Hematopoietic multipotent progenitor cell treated with erythropoietin and hydrocortisone succinate and interleukin-3 and kit ligand, for 4 days (in vitro differentiated cells): ENCODE measurements at regions not wholly inside any gene's neighbourhood (a gene's known extent, or its start where the extent isn't known, plus 50 kb on each side); places are given as distances from the start of the nearest gene placed in this dataset.

Experiments
- DNase-seq: peaks from one replicate; pipeline ENCODE4 v3.0.0-alpha.2; 2015

DNA sequence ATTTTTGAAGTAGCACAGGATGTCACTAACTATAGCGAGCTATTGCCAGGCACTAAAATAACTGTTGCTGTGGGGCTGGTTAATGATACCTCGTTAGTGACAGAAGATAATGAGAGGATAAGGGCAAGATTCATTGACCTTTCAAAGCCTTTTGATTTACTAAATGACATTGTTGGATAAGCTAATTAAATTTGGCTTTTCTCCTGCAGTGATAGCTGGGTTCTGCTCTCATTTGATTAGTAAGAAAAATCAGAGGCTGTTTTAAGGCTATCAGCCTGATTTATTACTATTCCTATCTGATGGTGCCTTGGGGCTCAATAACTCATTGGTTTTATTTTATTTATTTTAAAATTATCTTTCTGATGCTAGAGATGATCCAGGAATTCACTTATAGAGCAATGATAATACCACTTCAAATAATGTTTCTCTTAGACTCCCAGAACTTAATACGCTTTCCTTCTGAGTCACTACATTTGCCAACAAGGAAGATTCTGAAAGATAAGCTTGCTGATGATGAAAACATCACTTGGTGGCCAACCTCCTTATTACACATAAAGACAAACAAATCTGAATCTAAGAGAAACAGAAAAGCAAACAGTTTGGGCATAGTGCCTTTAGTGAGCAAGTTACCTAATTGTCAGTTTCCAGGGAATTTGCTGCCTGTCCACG is 501.3 kb upstream of the ARGLU1 start:
- DNase-seq, result no peak

DNA sequence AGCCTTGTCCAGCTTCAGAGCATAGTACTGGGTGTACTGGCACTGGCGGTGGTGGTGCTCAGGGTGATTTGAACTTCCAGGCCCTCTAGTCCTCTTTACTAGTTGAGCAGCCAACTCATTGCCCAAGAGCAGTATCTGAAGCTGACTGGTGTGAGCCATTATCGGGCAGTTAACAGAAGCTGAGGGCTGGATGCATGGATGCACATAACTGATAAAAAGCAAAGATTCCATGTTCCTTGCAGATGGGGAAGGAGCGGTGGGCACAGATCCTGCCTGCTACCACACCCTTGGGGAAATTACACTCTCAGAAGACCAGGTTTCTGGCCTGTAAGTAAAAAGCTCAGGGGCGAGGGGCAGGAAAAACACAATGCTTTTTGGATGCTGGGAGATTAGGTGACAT is 499.4 kb upstream of the ARGLU1 start:
- no peak for DNase-seq

- no peak for DNase-seq
Observed at GRCh38 chr13:107066355-107066754, 498.4 kb upstream of the ARGLU1 start.

- DNase-seq, result no peak
Observed at GRCh38 chr13:107065036-107065435, 497.1 kb upstream of the ARGLU1 start.

- no peak for DNase-seq
Observed at GRCh38 chr13:107057028-107057631, 489.2 kb upstream of the ARGLU1 start.

- DNase-seq, result no peak
Observed at GRCh38 chr13:107043021-107043956, 475.4 kb upstream of the ARGLU1 start.

DNA sequence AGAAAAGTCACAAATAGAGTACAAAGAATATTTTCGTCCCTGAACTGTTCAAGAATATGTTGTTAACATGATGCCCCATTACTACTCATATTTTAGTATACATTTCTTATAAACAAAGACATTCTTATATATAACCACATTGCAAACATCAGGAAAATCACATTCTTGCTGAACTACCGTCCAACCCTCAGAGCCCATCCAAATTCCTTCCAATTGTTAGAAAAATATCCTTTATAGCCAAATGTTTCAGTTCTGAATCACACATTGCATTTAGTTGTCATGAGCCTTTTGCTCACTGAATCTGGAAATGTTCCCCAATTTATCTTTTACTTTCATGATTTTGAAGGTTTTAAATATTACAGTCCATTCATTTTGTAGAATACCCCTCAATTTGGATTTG is 467.8 kb upstream of the ARGLU1 start:
- DNase-seq, result no peak

GRCh38 chr13:107035186-107035585 is 467.2 kb upstream of the ARGLU1 start:
- no peak for DNase-seq

- no peak for DNase-seq
Observed at GRCh38 chr13:107034236-107034872, 466.4 kb upstream of the ARGLU1 start.

- no peak for DNase-seq
Observed at GRCh38 chr13:107031716-107032115, 463.8 kb upstream of the ARGLU1 start.

GRCh38 chr13:107028751-107029150 is 460.8 kb upstream of the ARGLU1 start:
- DNase-seq, result no peak

DNA sequence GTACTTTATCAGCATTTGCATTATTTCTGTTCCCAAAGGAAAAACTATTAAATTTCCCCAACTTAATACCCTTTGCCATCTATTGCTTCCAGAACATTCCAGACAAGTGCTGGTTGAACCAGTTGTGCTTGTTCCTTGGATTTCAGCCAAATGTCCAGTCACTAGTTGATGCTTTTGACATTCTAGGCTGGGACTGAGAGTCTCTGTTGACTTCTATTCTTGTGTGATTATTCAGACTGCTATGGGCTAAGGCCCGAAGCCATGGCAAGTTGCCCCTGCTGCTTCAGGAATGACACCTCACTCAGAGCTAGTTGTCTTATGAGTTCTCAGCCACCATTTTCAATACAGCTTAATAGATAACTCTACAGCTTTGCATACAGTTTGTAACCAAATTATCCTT is 458.1 kb upstream of the ARGLU1 start:
- no peak for DNase-seq

- no peak for DNase-seq
Observed at GRCh38 chr13:107023335-107023734, 455.4 kb upstream of the ARGLU1 start.

- DNase-seq, result no peak
Observed at GRCh38 chr13:107020393-107020792, 452.5 kb upstream of the ARGLU1 start.

GRCh38 chr13:107018285-107018684 is 450.3 kb upstream of the ARGLU1 start:
- no peak for DNase-seq

- DNase-seq, result no peak
Observed at GRCh38 chr13:107006661-107007060, 438.7 kb upstream of the ARGLU1 start.

GRCh38 chr13:107005577-107005976 is 437.6 kb upstream of the ARGLU1 start:
- DNase-seq, result no peak

- DNase-seq, result no peak
Observed at GRCh38 chr13:107003911-107004310, 436.0 kb upstream of the ARGLU1 start.

GRCh38 chr13:106998664-106999063 is 430.7 kb upstream of the ARGLU1 start:
- no peak for DNase-seq

- no peak for DNase-seq
Observed at GRCh38 chr13:106997696-106998095, 429.8 kb upstream of the ARGLU1 start.

DNA sequence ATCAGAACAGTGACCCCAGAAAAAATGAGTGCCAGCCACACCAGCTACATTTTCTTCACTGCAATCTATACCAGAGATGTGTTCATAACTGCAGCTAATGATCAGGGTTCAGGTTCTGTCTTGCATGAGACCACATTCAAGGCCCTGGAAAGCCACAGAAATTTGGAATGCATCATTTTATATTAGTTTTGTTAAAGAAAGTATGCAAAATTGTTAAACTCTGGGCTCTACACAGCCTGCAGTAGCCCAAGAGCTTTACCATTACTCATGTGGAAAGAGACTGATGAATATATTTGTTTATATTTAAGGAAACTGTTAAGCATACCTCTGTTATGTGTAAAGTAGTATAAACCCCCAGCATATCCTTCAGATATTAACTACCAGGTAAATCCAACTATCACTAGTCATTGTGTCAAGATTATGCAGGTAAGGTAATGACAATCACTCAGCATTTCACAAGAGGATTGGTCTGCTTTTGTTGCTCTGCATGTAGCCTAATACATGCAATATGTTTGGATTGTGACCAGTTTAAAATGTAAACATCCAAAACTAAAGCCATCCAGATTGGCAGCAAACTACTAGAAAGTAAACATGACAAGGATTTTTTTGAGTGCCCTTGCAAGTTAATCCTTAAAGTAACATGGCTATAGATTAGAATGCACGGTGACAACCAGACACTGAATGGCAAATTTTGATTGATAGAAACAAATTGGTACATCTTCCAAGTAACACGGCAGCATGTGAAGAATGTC is 429.1 kb upstream of the ARGLU1 start:
- no peak for DNase-seq

DNA sequence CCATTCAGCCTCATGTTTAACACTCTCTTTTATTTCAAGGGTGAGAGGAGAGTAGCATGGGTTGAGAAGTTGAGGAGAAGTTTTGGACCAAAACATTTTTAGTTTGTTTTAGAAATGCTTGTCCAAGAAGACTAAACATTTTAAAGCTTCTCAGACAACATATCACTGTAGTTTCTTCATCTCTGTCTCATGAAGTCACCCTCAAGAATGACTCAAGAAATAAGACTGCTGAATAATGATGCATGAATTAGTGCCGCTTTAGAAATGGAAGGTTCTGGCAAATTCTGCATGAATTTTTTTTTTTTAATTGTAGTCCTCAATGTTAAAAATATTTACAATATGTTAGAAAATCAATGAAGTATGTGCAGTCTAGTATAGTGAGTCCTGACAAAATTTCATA is 422.7 kb upstream of the ARGLU1 start:
- no peak for DNase-seq

DNA sequence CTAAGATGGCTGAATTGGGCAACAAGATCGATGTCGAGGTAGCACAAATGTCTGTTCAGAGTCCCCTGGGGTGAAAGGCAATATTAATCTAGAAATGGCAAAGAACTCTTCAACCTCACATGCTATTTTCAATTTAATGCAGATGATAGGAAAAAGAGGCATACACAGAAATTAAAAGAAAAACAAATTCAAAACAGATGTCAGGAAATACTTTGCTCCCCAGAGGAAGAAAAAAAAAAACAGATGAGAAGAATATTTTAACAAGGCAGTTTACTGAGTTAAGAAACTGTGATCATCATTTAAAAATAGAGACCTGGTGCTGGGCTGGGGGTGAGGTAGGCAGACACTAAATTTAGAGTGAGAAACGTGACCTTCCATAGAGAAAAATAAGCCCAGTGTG is 421.9 kb upstream of the ARGLU1 start:
- no peak for DNase-seq
